GM12873 (cell line): ENCODE measurements at regions not wholly inside any gene's neighbourhood (a gene's known extent, or its start where the extent isn't known, plus 50 kb on each side); places are given as distances from the start of the nearest gene placed in this dataset.

Experiments used
- TF ChIP-seq, protein P1 (sequence below): IDR thresholded peaks from 2 replicates; pipeline ENCODE4 v1.5.1; 2012; ENCODE audit warnings: low read depth, mild to moderate bottlenecking, moderate library complexity, low read length, control low read depth; ENCODE audit not compliant: insufficient read depth; ENCODE audit errors: missing control alignments

DNA sequence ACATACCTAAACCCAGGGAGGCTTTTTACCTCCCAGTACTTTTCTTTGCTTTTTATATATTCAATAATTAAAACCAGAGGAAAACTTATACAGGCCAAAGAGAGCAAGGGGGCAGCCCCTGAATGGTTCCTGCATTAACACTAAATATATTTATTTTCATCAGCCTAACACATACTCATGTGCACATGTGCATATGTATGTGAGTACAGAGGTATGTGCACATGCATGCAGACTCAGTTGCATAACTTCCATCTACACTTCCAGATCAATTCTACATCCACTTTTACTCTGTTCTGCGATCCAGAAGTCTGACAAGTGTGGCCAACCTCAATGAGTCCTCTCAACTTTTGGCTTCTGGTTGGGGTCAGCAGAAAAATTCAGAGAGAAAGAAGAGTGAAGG, 794.2 kb downstream of the DHX35 start:
- TF ChIP-seq, protein P1, sequence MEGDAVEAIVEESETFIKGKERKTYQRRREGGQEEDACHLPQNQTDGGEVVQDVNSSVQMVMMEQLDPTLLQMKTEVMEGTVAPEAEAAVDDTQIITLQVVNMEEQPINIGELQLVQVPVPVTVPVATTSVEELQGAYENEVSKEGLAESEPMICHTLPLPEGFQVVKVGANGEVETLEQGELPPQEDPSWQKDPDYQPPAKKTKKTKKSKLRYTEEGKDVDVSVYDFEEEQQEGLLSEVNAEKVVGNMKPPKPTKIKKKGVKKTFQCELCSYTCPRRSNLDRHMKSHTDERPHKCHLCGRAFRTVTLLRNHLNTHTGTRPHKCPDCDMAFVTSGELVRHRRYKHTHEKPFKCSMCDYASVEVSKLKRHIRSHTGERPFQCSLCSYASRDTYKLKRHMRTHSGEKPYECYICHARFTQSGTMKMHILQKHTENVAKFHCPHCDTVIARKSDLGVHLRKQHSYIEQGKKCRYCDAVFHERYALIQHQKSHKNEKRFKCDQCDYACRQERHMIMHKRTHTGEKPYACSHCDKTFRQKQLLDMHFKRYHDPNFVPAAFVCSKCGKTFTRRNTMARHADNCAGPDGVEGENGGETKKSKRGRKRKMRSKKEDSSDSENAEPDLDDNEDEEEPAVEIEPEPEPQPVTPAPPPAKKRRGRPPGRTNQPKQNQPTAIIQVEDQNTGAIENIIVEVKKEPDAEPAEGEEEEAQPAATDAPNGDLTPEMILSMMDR = no peak

DNA sequence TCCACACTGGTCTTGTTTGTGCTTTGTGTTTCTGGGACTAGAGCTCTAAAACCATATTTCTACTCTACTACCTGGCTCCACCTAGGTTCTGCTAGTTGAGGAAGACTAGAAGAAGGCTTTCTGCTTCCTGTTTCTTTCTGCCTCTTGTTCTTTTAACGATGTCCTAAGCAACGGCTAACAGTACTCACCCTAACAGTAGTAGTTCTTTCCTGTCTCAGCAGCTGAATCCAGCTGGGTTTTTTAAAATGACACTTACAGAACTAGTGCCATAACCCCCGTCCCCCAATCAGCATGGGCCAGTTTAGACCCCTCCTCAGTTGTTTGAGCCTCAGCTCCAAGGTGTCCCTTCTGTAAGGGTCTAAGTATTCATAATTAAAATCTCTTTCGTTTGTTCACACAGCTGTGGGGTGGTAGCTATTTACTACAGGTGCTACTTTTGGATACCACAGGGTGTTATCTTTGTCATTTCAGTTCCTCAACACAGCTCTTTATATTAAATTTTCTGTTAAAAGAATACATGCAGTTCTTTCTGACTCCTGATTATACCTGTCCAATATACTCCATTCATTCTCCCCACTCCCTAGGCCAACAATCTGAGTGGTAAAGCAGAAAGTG, 790.2 kb downstream of the DHX35 start:
- TF ChIP-seq, protein P1 = no peak

DNA sequence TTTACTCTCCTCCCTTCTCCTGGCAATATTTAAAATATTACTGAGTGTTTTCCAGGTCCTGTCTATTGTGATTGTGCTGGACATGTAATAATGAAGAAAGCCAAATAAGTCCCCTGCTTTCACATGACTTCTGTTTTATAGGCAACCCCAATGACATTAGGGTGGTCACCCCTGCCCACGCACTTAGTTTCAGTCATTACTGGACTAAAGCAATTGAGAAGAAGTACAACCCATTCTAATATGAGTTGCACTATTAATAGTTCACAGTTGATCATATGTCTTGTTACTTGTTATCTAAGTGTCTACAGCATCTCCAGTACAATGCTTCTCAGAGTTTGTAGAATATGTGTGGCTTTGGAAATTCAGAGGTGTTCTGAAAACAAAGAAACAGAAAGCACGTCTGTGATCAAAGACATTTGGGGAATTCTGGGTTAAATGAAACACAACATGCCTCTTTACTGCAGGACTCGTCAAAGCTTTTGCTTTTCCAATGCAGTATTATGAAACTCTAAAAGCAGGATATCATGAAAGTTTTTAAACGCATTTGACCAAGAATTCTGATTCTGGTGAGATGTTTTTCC, 789.5 kb downstream of the DHX35 start:
- TF ChIP-seq, protein P1 = no peak

DNA sequence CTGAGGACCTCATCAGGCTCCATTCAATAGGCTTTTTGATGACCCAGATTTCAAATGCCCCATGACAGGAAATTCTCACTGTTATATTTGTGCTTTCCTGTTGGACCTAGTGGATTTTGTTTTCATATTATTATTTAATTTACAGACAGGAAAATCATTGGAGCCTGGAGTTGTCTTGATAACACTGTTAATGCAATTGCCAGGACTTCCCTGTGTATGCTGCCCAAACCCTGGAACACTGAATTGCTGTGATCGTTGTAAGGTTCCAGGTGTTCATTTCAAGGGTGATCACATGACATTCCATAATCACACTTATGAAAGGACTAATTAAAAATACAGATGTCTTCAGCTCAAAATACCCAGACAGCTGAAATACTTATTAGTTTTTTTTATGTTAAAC, 783.2 kb downstream of the DHX35 start:
- TF ChIP-seq, protein P1 = no peak

DNA sequence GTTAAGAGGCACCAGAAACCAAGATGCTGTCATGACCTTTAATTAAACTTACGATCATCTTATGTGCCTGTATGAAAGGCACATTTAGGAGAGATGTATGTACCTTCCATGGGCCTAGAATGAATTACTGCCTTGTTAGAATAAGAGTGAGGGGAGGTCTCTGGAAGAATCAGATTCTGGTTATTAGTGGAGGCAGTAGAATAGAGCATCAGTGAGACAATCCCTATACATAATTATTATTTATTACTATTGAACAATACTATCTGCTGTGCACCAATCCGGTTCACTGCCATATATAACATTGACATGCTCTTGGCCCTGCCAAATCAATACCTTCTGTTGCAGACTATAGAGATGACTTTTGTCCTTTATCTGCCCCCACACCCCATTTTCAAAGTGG, 776.5 kb downstream of the DHX35 start:
- TF ChIP-seq, protein P1 = no peak

DNA sequence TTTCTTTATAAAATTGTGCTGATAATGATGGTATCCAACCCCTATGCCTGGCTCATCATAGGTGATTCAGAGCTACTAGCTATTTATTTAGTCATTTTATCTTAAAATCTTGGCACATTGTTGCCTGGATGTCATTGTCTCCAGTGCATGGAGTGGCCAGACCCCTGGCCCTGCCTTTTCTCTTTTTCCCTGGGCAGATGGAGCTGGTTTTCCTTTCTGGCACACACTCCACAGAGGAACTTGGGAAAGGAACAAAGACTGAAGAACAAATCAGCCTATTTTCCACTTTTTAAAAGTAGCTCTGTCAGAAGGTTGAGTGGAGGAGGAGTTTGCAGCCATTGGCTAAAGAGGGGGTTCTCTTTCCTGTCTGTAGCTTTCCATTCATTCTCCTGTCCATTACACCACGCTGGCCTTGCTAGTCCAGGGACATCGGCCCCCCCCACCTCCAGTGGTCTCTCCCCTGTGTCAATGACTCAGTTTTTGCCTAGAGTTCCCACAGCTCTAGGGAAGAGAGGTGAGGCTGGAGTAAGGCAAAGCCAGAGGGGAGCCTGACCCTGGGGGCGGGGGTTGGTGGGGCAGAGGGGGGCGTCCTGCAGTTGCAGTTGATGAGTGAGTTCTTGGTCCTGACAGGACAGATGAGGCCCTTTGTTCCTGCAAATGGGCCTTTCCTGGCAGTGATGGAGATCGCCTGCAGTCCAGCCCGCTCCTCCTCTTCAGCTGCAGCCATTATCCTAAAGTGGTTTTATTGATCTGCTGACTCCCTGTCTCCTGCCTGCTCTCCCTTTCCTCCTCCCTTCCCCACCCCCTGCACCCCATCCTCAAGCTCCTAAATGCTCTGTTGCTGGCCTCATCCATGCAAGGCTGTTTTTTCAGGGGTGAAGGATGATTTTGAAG, 774.5 kb downstream of the DHX35 start:
- TF ChIP-seq, protein P1 = no peak

DNA sequence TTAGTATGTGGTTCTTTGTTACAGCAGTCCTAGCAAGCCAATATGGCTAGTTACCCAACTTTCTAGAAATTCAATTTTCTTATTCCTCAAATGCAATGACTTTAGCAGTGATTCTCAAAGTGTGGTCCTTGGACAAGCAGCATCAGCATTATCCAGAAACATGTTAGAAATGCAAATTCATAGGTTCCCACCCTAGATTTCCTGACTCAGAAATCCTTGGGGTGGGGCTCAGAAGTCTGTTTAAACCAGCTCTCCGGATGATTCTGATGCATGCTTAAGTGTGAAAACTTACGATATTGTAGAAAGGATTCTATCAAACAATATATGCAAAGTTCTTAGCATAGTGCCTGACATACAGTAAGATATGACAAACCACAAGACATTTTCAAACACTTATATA, 757.1 kb downstream of the DHX35 start:
- TF ChIP-seq, protein P1 = no peak
